Transverse colon (tissue), 4 donors: ENCODE measurements at regions not wholly inside any gene's neighbourhood (a gene's known extent, or its start where the extent isn't known, plus 50 kb on each side); places are given as distances from the start of the nearest gene placed in this dataset.

ENCODE experiments used
- EP300 ChIP-seq: sonication (generic); formaldehyde crosslinking; IDR thresholded peaks from one replicate; pipeline ENCODE4 v1.6.1; 2017; ENCODE audit warnings: antibody characterized with exemption, low read depth
- POLR2AphosphoS5 ChIP-seq, 3 donors: sonication (generic); formaldehyde crosslinking; IDR thresholded peaks; one replicate each; pipeline ENCODE4 v1.6.1; 2016; ENCODE audit warnings: antibody characterized with exemption in 3 of 3
- TF ChIP-seq, protein P1 (sequence below), 5 experiments: fragments of 200-600 bp in 3 of 5; fragments of 450-650 bp in 2 of 5; sonication (generic) in 3 of 5; IDR thresholded peaks; 1 replicate in 2 of 5; 2 replicates in 3 of 5; pipeline ENCODE4 v1.5.1; 2016 to 2017; ENCODE audit warnings: antibody characterized with exemption in 5 of 5, inconsistent platforms in 3 of 5, mild to moderate bottlenecking in 2 of 5, moderate library complexity in 1 of 5

GRCh38 chrX:123797543-123798447, 62.1 kb upstream of the XIAP start:
- TF ChIP-seq, protein P1, sequence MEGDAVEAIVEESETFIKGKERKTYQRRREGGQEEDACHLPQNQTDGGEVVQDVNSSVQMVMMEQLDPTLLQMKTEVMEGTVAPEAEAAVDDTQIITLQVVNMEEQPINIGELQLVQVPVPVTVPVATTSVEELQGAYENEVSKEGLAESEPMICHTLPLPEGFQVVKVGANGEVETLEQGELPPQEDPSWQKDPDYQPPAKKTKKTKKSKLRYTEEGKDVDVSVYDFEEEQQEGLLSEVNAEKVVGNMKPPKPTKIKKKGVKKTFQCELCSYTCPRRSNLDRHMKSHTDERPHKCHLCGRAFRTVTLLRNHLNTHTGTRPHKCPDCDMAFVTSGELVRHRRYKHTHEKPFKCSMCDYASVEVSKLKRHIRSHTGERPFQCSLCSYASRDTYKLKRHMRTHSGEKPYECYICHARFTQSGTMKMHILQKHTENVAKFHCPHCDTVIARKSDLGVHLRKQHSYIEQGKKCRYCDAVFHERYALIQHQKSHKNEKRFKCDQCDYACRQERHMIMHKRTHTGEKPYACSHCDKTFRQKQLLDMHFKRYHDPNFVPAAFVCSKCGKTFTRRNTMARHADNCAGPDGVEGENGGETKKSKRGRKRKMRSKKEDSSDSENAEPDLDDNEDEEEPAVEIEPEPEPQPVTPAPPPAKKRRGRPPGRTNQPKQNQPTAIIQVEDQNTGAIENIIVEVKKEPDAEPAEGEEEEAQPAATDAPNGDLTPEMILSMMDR (IDR thresholded peaks at IDR 0.05): no peak
- TF ChIP-seq POLR2AphosphoS5 (IDR thresholded peaks at IDR 0.05) (no peak), EP300 (no peak)
